HEK293 (cell line): ENCODE measurements at regions not wholly inside any gene's neighbourhood (a gene's known extent, or its start where the extent isn't known, plus 50 kb on each side); places are given as distances from the start of the nearest gene placed in this dataset.

Source experiments
- CTCF ChIA-PET: fragments of 350-600 bp; formaldehyde crosslinking; extraction: SDS; loops from one replicate; lab custom pipeline; 2021; ENCODE audit warnings: antibody characterized with exemption; lab: Yijun Ruan, JAX
- POLR2A ChIA-PET: fragments of 300-600 bp; formaldehyde crosslinking; extraction: SDS; loops from one replicate; lab custom pipeline; 2020; ENCODE audit warnings: antibody characterized with exemption, inconsistent platforms; lab: Yijun Ruan, JAX
- H3K27ac ChIP-seq: fragments of 200-500 bp; sonication (Bioruptor generic); 2 replicates; pipeline ENCODE4 v1.5.1; 2014; ENCODE audit warnings: low read depth, low read length, control low read depth, inconsistent platforms; ENCODE audit errors: extremely low read depth
- H3K36me3 ChIP-seq, 2 experiments: fragments of 200-500 bp in 1 of 2; sonication (Bioruptor generic) in 1 of 2; 1 replicate in 1 of 2; 2 replicates in 1 of 2; pipeline ENCODE4 v1.5.1; 2014 to 2017; ENCODE audit warnings: inconsistent platforms in 2 of 2, low read length in 2 of 2; ENCODE audit not compliant: control insufficient read depth in 2 of 2, insufficient read depth in 1 of 2
- H3K4me1 ChIP-seq: fragments of 200-500 bp; sonication (Bioruptor generic); 2 replicates; pipeline ENCODE4 v1.5.1; 2014; ENCODE audit warnings: mild to moderate bottlenecking, low read length, inconsistent platforms; ENCODE audit not compliant: control insufficient read depth, insufficient read depth
- H3K4me3 ChIP-seq: 2 replicates; pipeline ENCODE4 v1.5.1; 2011; ENCODE audit warnings: low read depth, mild to moderate bottlenecking, control low read depth, low read length, moderate library complexity
- H3K9me3 ChIP-seq: fragments of 200-500 bp; sonication (Bioruptor generic); 2 replicates; pipeline ENCODE4 v1.5.1; 2014; ENCODE audit warnings: low read depth, low read length, inconsistent platforms; ENCODE audit not compliant: control insufficient read depth, insufficient read depth
- BCL6B ChIP-seq: fragments of 450-650 bp; formaldehyde crosslinking; IDR thresholded peaks from 2 replicates; pipeline ENCODE4 v1.5.1; 2017; ENCODE audit warnings: missing biosample characterization, missing genetic modification characterization
- FEZF1 ChIP-seq: fragments of 450-650 bp; formaldehyde crosslinking; IDR thresholded peaks from 2 replicates; pipeline ENCODE4 v1.5.1; 2016; ENCODE audit warnings: missing biosample characterization, missing genetic modification characterization
- PRDM10 ChIP-seq: fragments of 450-650 bp; formaldehyde crosslinking; IDR thresholded peaks from 2 replicates; pipeline ENCODE4 v1.5.1; 2016; ENCODE audit warnings: missing biosample characterization, missing genetic modification characterization
- TRIM28 ChIP-seq: IDR thresholded peaks from 2 replicates; pipeline ENCODE4 v1.6.1; 2011; ENCODE audit warnings: low read length, control low read depth, borderline replicate concordance
- ZBTB1 ChIP-seq: fragments of 450-650 bp; formaldehyde crosslinking; IDR thresholded peaks from 2 replicates; pipeline ENCODE4 v1.5.1; 2016; ENCODE audit warnings: missing biosample characterization, missing genetic modification characterization
- ZFP41 ChIP-seq: fragments of 450-650 bp; formaldehyde crosslinking; IDR thresholded peaks from 2 replicates; pipeline ENCODE4 v1.5.1; 2016; ENCODE audit warnings: missing biosample characterization, missing genetic modification characterization, borderline replicate concordance
- ZNF169 ChIP-seq: fragments of 450-650 bp; formaldehyde crosslinking; IDR thresholded peaks from 2 replicates; pipeline ENCODE4 v1.5.1; 2016; ENCODE audit warnings: missing biosample characterization, missing genetic modification characterization
- ZNF19 ChIP-seq: fragments of 450-650 bp; formaldehyde crosslinking; IDR thresholded peaks from 2 replicates; pipeline ENCODE4; 2016; ENCODE audit warnings: missing biosample characterization, missing genetic modification characterization, low read depth
- ZNF211 ChIP-seq: fragments of 450-650 bp; formaldehyde crosslinking; IDR thresholded peaks from 2 replicates; pipeline ENCODE4 v1.5.1; 2016; ENCODE audit warnings: low read depth, missing biosample characterization, missing genetic modification characterization
- ZNF366 ChIP-seq: fragments of 450-650 bp; formaldehyde crosslinking; conservative IDR thresholded peaks from 2 replicates; pipeline ENCODE4 v1.5.1; 2016; ENCODE audit warnings: missing biosample characterization, missing genetic modification characterization
- ZNF398 ChIP-seq: fragments of 450-650 bp; formaldehyde crosslinking; IDR thresholded peaks from 2 replicates; pipeline ENCODE4 v1.5.1; 2017; ENCODE audit warnings: missing biosample characterization, missing genetic modification characterization
- ZNF501 ChIP-seq: fragments of 450-650 bp; formaldehyde crosslinking; IDR thresholded peaks from 2 replicates; pipeline ENCODE4 v1.5.1; 2016; ENCODE audit warnings: missing biosample characterization, missing genetic modification characterization
- ZNF624 ChIP-seq: fragments of 450-650 bp; formaldehyde crosslinking; IDR thresholded peaks from 2 replicates; pipeline ENCODE4 v1.5.1; 2017; ENCODE audit warnings: missing biosample characterization, missing genetic modification characterization
- ZNF629 ChIP-seq: fragments of 450-650 bp; formaldehyde crosslinking; IDR thresholded peaks from 2 replicates; pipeline ENCODE4 v1.5.1; 2017; ENCODE audit warnings: missing biosample characterization, missing genetic modification characterization
- ZNF707 ChIP-seq: fragments of 450-650 bp; formaldehyde crosslinking; IDR thresholded peaks from 2 replicates; pipeline ENCODE4 v1.5.1; 2016; ENCODE audit warnings: missing biosample characterization, missing genetic modification characterization
- ZNF768 ChIP-seq: fragments of 450-650 bp; formaldehyde crosslinking; IDR thresholded peaks from 2 replicates; pipeline ENCODE4 v1.5.1; 2018; ENCODE audit warnings: missing biosample characterization, mild to moderate bottlenecking, missing genetic modification characterization
- TF ChIP-seq, protein P1 (sequence below): fragments of 450-650 bp; formaldehyde crosslinking; IDR thresholded peaks from 2 replicates; pipeline ENCODE4 v1.5.0; 2017; ENCODE audit warnings: missing biosample characterization, missing genetic modification characterization, borderline replicate concordance
- TF ChIP-seq, protein P2 (sequence below): fragments of 450-650 bp; formaldehyde crosslinking; IDR thresholded peaks from 2 replicates; pipeline ENCODE4 v1.5.1; 2016; ENCODE audit warnings: missing biosample characterization, missing genetic modification characterization

GRCh38 chr2:59390581-59390980, 1149.5 kb upstream of the FANCL start:
- TF ChIP-seq PRDM10 (tag by site-specific recombination) (no peak), ZNF398 (tag by site-specific recombination) (no peak), FEZF1 (no peak), ZNF768 (tag by site-specific recombination) (no peak), TRIM28 (no peak), ZNF211 (no peak), ZNF19 (tag by site-specific recombination) (no peak), ZFP41 (tag by site-specific recombination) (no peak), ZNF366 (tag by site-specific recombination) (no peak), ZBTB1 (tag by site-specific recombination) (no peak), ZNF624 (tag by site-specific recombination) (no peak), ZNF501 (tag by site-specific recombination) (no peak), ZNF707 (tag by site-specific recombination) (no peak)
- TF ChIP-seq, protein P1, sequence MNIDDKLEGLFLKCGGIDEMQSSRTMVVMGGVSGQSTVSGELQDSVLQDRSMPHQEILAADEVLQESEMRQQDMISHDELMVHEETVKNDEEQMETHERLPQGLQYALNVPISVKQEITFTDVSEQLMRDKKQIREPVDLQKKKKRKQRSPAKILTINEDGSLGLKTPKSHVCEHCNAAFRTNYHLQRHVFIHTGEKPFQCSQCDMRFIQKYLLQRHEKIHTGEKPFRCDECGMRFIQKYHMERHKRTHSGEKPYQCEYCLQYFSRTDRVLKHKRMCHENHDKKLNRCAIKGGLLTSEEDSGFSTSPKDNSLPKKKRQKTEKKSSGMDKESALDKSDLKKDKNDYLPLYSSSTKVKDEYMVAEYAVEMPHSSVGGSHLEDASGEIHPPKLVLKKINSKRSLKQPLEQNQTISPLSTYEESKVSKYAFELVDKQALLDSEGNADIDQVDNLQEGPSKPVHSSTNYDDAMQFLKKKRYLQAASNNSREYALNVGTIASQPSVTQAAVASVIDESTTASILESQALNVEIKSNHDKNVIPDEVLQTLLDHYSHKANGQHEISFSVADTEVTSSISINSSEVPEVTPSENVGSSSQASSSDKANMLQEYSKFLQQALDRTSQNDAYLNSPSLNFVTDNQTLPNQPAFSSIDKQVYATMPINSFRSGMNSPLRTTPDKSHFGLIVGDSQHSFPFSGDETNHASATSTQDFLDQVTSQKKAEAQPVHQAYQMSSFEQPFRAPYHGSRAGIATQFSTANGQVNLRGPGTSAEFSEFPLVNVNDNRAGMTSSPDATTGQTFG (tag by site-specific recombination), result no peak
- TF ChIP-seq, protein P2, sequence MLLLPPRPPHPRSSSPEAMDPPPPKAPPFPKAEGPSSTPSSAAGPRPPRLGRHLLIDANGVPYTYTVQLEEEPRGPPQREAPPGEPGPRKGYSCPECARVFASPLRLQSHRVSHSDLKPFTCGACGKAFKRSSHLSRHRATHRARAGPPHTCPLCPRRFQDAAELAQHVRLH, result no peak
- Histone ChIP-seq H3K4me1 (peaks cover 6% of the 10 kb centered on the region; the same call in 1 of the 2 replicates), H3K4me3 (no peak overlapping the region), H3K36me3 (no peaks in the 10 kb centered on the region), H3K9me3 (no peaks in the 10 kb centered on the region), H3K27ac (no peak overlapping the region)
- ChIA-PET POLR2A (no interaction called here), CTCF (interaction anchor here (0.7 kb wide), 1 partner anchor 583 kb away, joined by 3 read pairs; no protein-coding TSS in a partner anchor)

GRCh38 chr2:59389240-59389639, 1148.1 kb upstream of the FANCL start:
- H3K9me3 ChIP-seq, result no peaks in the 10 kb centered on the region
- ChIA-PET POLR2A (no interaction called here), CTCF (interaction anchor here (0.9 to 1.0 kb wide), 2 partner anchors 33 to 88 kb away, joined by 3 read pairs; no protein-coding TSS in a partner anchor)

More at GRCh38 chr2:59389240-59389639, 1148.1 kb upstream of the FANCL start:
- TF ChIP-seq BCL6B (peak; percentile 85), ZNF629 (tag by site-specific recombination) (no peak), FEZF1 (peak; percentile 56; the same call in 1 of the 2 replicates), ZNF169 (tag by site-specific recombination) (no peak)
- TF ChIP-seq, all 188 proteins: peak for 2
- H3K4me3 ChIP-seq, result no peak overlapping the region
- peaks cover 6% of the 10 kb centered on the region; the same call in 1 of the 2 replicates for H3K4me1 ChIP-seq
- H3K27ac ChIP-seq, result no peak overlapping the region
- no peaks in the 10 kb centered on the region for H3K36me3 ChIP-seq
